Panc1 (cell line): ENCODE measurements at regions not wholly inside any gene's neighbourhood (a gene's known extent, or its start where the extent isn't known, plus 50 kb on each side); places are given as distances from the start of the nearest gene placed in this dataset.

Source experiments
- ATAC-seq: fragments of 200-7000 bp; cut with Tn5 transposase; 2 replicates; pipeline ENCODE4 v1.9.1; 2020; ENCODE audit warnings: mild to moderate bottlenecking, moderate library complexity
- BruUV-seq: library from RNA; stranded (reverse); fragments of 400-500 nt; replicated peaks from 2 replicates; lab custom pipeline; 2021; lab: Mats Ljungman, UMichigan
- CTCF ChIA-PET: fragments of 300-600 bp; sonication (Branson Sonifier 250); formaldehyde crosslinking; loops from one replicate; lab custom pipeline; 2022; ENCODE audit warnings: antibody characterized with exemption; lab: Charles Lee
- POLR2A ChIA-PET: fragments of 300-600 bp; sonication (Branson Sonifier 250); formaldehyde crosslinking; loops from one replicate; lab custom pipeline; 2022; ENCODE audit warnings: antibody characterized with exemption; lab: Charles Lee
- DNase-seq: peaks from one replicate; pipeline ENCODE4 v3.0.0-alpha.2; 2010; ENCODE audit warnings: low read depth, low spot score
- H3K27ac ChIP-seq: 2 replicates; pipeline ENCODE4 v1.5.1; 2011; ENCODE audit warnings: mild to moderate bottlenecking, low read length, inconsistent platforms
- H3K27me3 ChIP-seq: fragments of 200-500 bp; sonication (Bioruptor generic); 2 replicates; pipeline ENCODE4 v1.6.0; 2014; ENCODE audit warnings: low read length, inconsistent platforms; ENCODE audit not compliant: control insufficient read depth, insufficient read depth
- H3K36me3 ChIP-seq: fragments of 200-500 bp; sonication (Bioruptor generic); 2 replicates; pipeline ENCODE4 v1.5.1; 2014; ENCODE audit warnings: inconsistent platforms, mild to moderate bottlenecking, low read length, moderate library complexity; ENCODE audit not compliant: control insufficient read depth, insufficient read depth
- H3K4me1 ChIP-seq: 2 replicates; pipeline ENCODE4 v1.5.1; 2011; ENCODE audit warnings: inconsistent platforms, mild to moderate bottlenecking, low read length, moderate library complexity; ENCODE audit not compliant: control insufficient read depth, insufficient read depth
- H3K4me3 ChIP-seq, 2 experiments: 2 replicates each; pipeline ENCODE4 v1.5.1; 2011 to 2012; ENCODE audit warnings: low read depth in 2 of 2, low read length in 2 of 2, mild to moderate bottlenecking in 2 of 2, inconsistent platforms in 1 of 2, moderate library complexity in 1 of 2
- H3K9me3 ChIP-seq: fragments of 200-500 bp; sonication (Bioruptor generic); 2 replicates; pipeline ENCODE4 v1.5.1; 2014; ENCODE audit warnings: low read depth, mild to moderate bottlenecking, inconsistent platforms, low read length, moderate library complexity; ENCODE audit not compliant: control insufficient read depth, insufficient read depth
- POLR2AphosphoS5 ChIP-seq: IDR thresholded peaks from 2 replicates; pipeline ENCODE4 v1.6.1; 2012; ENCODE audit warnings: mild to moderate bottlenecking, low read depth, low read length, moderate library complexity
- TCF7L2 ChIP-seq: IDR thresholded peaks from 2 replicates; pipeline ENCODE4 v1.6.1; 2011; ENCODE audit warnings: mild to moderate bottlenecking, low read depth, low read length, inconsistent platforms
- in situ Hi-C: cut with HindIII; loops from 2 replicates; pipeline ENCODE4 v1.10.0; 2016; ENCODE audit warnings: low sequenced_read_pairs, low pct_unique_long_range_greater_than_20kb
- intact Hi-C: fragments of 100-400 bp; cut with micrococcal nuclease; formaldehyde crosslinking; loops from one replicate; pipeline ENCODE4 v1.10.0; 2022; ENCODE audit not compliant: unreplicated experiment
- TF ChIP-seq, protein P1 (sequence below), 2 experiments: IDR thresholded peaks; 2 replicates each; pipeline ENCODE4 v1.6.1; 2011 to 2012; ENCODE audit warnings: low read depth in 2 of 2, control low read depth in 1 of 2, low read length in 1 of 2, mild to moderate bottlenecking in 1 of 2, moderate library complexity in 1 of 2; ENCODE audit not compliant: insufficient read depth in 1 of 2
- TF ChIP-seq, protein P2 (sequence below): fragments of 450-650 bp; IDR thresholded peaks from 2 replicates; pipeline ENCODE4 v1.5.1; 2017; ENCODE audit warnings: mild to moderate bottlenecking

DNA sequence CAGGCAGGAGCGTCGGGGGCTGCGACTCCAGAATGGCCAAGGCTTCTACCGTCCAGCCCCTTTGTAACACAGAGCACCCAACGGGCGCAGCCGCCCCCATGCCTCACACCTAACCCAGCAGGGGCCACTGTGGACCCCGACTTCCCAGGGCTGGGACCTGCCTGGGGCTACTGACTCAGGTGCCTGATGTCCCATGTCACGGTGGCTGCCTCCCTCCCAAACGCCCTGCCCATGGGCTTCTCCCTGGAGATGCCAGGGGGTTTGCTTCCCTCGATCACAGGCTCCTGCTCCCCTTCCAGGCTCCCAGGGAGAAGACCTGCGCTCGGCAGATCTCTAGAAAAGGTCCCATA, 84.0 kb downstream of the MYEOV start:
- no peaks in the 10 kb centered on the region for H3K9me3 ChIP-seq
- intact Hi-C loops, result loop anchor here (5.0 to 10.0 kb wide), 2 partner anchors 263 to 264 kb away; partner anchors contain the start of gene CCND1
- H3K4me3 ChIP-seq, result peak overlapping the region in 1 of 2 experiments; percentile 51; a peak in 1 of 4 replicates
- ATAC-seq (peak; percentile 27), DNase-seq (no peak)
- no peaks in the 10 kb centered on the region for H3K27me3 ChIP-seq
- in situ Hi-C loops, result no loop called here
- peaks cover 63% of the 10 kb centered on the region for H3K4me1 ChIP-seq
- TF ChIP-seq POLR2AphosphoS5, result peak; percentile 32
- TF ChIP-seq, protein P1, sequence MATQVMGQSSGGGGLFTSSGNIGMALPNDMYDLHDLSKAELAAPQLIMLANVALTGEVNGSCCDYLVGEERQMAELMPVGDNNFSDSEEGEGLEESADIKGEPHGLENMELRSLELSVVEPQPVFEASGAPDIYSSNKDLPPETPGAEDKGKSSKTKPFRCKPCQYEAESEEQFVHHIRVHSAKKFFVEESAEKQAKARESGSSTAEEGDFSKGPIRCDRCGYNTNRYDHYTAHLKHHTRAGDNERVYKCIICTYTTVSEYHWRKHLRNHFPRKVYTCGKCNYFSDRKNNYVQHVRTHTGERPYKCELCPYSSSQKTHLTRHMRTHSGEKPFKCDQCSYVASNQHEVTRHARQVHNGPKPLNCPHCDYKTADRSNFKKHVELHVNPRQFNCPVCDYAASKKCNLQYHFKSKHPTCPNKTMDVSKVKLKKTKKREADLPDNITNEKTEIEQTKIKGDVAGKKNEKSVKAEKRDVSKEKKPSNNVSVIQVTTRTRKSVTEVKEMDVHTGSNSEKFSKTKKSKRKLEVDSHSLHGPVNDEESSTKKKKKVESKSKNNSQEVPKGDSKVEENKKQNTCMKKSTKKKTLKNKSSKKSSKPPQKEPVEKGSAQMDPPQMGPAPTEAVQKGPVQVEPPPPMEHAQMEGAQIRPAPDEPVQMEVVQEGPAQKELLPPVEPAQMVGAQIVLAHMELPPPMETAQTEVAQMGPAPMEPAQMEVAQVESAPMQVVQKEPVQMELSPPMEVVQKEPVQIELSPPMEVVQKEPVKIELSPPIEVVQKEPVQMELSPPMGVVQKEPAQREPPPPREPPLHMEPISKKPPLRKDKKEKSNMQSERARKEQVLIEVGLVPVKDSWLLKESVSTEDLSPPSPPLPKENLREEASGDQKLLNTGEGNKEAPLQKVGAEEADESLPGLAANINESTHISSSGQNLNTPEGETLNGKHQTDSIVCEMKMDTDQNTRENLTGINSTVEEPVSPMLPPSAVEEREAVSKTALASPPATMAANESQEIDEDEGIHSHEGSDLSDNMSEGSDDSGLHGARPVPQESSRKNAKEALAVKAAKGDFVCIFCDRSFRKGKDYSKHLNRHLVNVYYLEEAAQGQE (IDR thresholded peaks at IDR 0.05; ENCODE audit: insufficient read depth in 1 of 2, low read depth in 2 of 2, low read length in 1 of 2), result no peak
- no TSS peak for BruUV-seq
- H3K27ac ChIP-seq, result peak overlapping the region; percentile 76
- H3K36me3 ChIP-seq, result no peaks in the 10 kb centered on the region
- CTCF ChIA-PET, result interaction anchor here (0.8 kb wide), 1 partner anchor 497 kb away, joined by 4 read pairs; no protein-coding TSS in a partner anchor
- POLR2A ChIA-PET, result interaction anchor here (1.0 kb wide), 1 partner anchor 81 kb away, joined by 4 read pairs; no protein-coding TSS in a partner anchor

GRCh38 chr11:69378303-69379141, 84.6 kb downstream of the MYEOV start:
- BruUV-seq, result no TSS peak
- no peak for DNase-seq
- H3K27me3 ChIP-seq, result no peaks in the 10 kb centered on the region
- H3K4me3 ChIP-seq, result no peak overlapping the region
- ChIA-PET POLR2A (no interaction called here), CTCF (no interaction called here)
- in situ Hi-C loops (no loop called here), intact Hi-C loops (loop anchor here (5.0 to 10.0 kb wide), 2 partner anchors 264 kb away; partner anchors contain the start of gene CCND1)
- TF ChIP-seq TCF7L2 (no peak), POLR2AphosphoS5 (peak; percentile 10; the same call in 1 of the 2 replicates)
- peak overlapping the region; percentile 76 for H3K27ac ChIP-seq
- H3K4me1 ChIP-seq, result peaks cover 63% of the 10 kb centered on the region
- no peaks in the 10 kb centered on the region for H3K9me3 ChIP-seq
- ATAC-seq, result peak; percentile 13
- H3K36me3 ChIP-seq, result no peaks in the 10 kb centered on the region

- DNase-seq (no peak), ATAC-seq (no peak)
- POLR2A ChIA-PET, result no interaction called here
- in situ Hi-C loops (no loop called here), intact Hi-C loops (no loop called here)
- H3K4me1 ChIP-seq, result peaks cover 53% of the 10 kb centered on the region
- CTCF ChIA-PET, result no interaction called here
- H3K9me3 ChIP-seq, result no peaks in the 10 kb centered on the region
- no peaks in the 10 kb centered on the region for H3K27me3 ChIP-seq
- H3K4me3 ChIP-seq, result no peak overlapping the region
- H3K27ac ChIP-seq, result peak overlapping the region; percentile 76
- TF ChIP-seq, protein P2, sequence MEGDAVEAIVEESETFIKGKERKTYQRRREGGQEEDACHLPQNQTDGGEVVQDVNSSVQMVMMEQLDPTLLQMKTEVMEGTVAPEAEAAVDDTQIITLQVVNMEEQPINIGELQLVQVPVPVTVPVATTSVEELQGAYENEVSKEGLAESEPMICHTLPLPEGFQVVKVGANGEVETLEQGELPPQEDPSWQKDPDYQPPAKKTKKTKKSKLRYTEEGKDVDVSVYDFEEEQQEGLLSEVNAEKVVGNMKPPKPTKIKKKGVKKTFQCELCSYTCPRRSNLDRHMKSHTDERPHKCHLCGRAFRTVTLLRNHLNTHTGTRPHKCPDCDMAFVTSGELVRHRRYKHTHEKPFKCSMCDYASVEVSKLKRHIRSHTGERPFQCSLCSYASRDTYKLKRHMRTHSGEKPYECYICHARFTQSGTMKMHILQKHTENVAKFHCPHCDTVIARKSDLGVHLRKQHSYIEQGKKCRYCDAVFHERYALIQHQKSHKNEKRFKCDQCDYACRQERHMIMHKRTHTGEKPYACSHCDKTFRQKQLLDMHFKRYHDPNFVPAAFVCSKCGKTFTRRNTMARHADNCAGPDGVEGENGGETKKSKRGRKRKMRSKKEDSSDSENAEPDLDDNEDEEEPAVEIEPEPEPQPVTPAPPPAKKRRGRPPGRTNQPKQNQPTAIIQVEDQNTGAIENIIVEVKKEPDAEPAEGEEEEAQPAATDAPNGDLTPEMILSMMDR, result no peak
- TF ChIP-seq, protein P1 (IDR thresholded peaks at IDR 0.05; ENCODE audit: insufficient read depth in 1 of 2, low read depth in 2 of 2, low read length in 1 of 2), result no peak
- no peak for TF ChIP-seq TCF7L2
- BruUV-seq, result no TSS peak
- H3K36me3 ChIP-seq, result no peaks in the 10 kb centered on the region
These were observed 86.5 kb downstream of the MYEOV start for GRCh38 chr11:69380451-69380901.
